ENCODE measurements at regions not wholly inside any gene's neighbourhood (a gene's known extent, or its start where the extent isn't known, plus 50 kb on each side); places are given as distances from the start of the nearest gene placed in this dataset.
"Not testable (repeated sequence)": the region's sequence is repeated elsewhere in the genome, so short reads cannot be mapped to it uniquely, and the experiment has no call there.

GRCh38 chr7:119270045-119270464, 1002.9 kb upstream of the KCND2 start:
- H3K9me3 ChIP-seq (ENCODE audit: control insufficient read depth, insufficient read depth, low read length): no peaks in the 10 kb centered on the region
- H3K4me1 ChIP-seq (ENCODE audit: insufficient read depth, low read length): no peaks in the 10 kb centered on the region
- no peaks in the 10 kb centered on the region for H3K36me3 ChIP-seq (ENCODE audit: insufficient read depth, low read length)
- H3K9ac ChIP-seq (ENCODE audit: low read depth, low read length): no peak overlapping the region

GRCh38 chr7:119270644-119271043, 1002.3 kb upstream of the KCND2 start:
- no peaks in the 10 kb centered on the region for H3K36me3 ChIP-seq (ENCODE audit: insufficient read depth, low read length)
- no peaks in the 10 kb centered on the region for H3K4me1 ChIP-seq (ENCODE audit: insufficient read depth, low read length)
- H3K9ac ChIP-seq (ENCODE audit: low read depth, low read length): no peak overlapping the region
- H3K9me3 ChIP-seq (ENCODE audit: control insufficient read depth, insufficient read depth, low read length): no peaks in the 10 kb centered on the region

GRCh38 chr7:119271147-119271779, 1001.7 kb upstream of the KCND2 start:
- Histone ChIP-seq H3K9ac (ENCODE audit: low read depth, low read length) (no peak overlapping the region), H3K9me3 (ENCODE audit: control insufficient read depth, insufficient read depth, low read length) (no peaks in the 10 kb centered on the region), H3K4me1 (ENCODE audit: insufficient read depth, low read length) (no peaks in the 10 kb centered on the region), H3K36me3 (ENCODE audit: insufficient read depth, low read length) (no peaks in the 10 kb centered on the region)

- H3K36me3 ChIP-seq (ENCODE audit: insufficient read depth, low read length): no peaks in the 10 kb centered on the region
- no peaks in the 10 kb centered on the region for H3K9me3 ChIP-seq (ENCODE audit: control insufficient read depth, insufficient read depth, low read length)
- no peak overlapping the region for H3K9ac ChIP-seq (ENCODE audit: low read depth, low read length)
- H3K4me1 ChIP-seq (ENCODE audit: insufficient read depth, low read length): no peaks in the 10 kb centered on the region
Observed at GRCh38 chr7:119281181-119281846, 991.7 kb upstream of the KCND2 start.

GRCh38 chr7:119283353-119283752, 989.6 kb upstream of the KCND2 start:
- H3K9ac ChIP-seq (ENCODE audit: low read depth, low read length): no peak overlapping the region
- H3K4me1 ChIP-seq (ENCODE audit: insufficient read depth, low read length): no peaks in the 10 kb centered on the region
- H3K9me3 ChIP-seq (ENCODE audit: control insufficient read depth, insufficient read depth, low read length): no peaks in the 10 kb centered on the region

GRCh38 chr7:119288416-119288815, 984.6 kb upstream of the KCND2 start:
- no peaks in the 10 kb centered on the region for H3K4me1 ChIP-seq (ENCODE audit: insufficient read depth, low read length)
- H3K36me3 ChIP-seq (ENCODE audit: insufficient read depth, low read length): no peaks in the 10 kb centered on the region
- no peaks in the 10 kb centered on the region for H3K9me3 ChIP-seq (ENCODE audit: control insufficient read depth, insufficient read depth, low read length)
- H3K9ac ChIP-seq (ENCODE audit: low read depth, low read length): no peak overlapping the region

More at GRCh38 chr7:119283353-119283752, 989.6 kb upstream of the KCND2 start:
- H3K36me3 ChIP-seq (ENCODE audit: insufficient read depth, low read length): no peaks in the 10 kb centered on the region

GRCh38 chr7:119300341-119300740, 972.6 kb upstream of the KCND2 start:
- H3K9ac ChIP-seq (ENCODE audit: low read depth, low read length); H3K9me3 ChIP-seq (ENCODE audit: control insufficient read depth, insufficient read depth, low read length); H3K36me3 ChIP-seq (ENCODE audit: insufficient read depth, low read length); H3K4me1 ChIP-seq (ENCODE audit: insufficient read depth, low read length): not testable (repeated sequence)

GRCh38 chr7:119320316-119320715, 952.7 kb upstream of the KCND2 start:
- H3K36me3 ChIP-seq (ENCODE audit: insufficient read depth, low read length): no peaks in the 10 kb centered on the region
- H3K9ac ChIP-seq (ENCODE audit: low read depth, low read length): no peak overlapping the region
- no peaks in the 10 kb centered on the region for H3K9me3 ChIP-seq (ENCODE audit: control insufficient read depth, insufficient read depth, low read length)
- no peaks in the 10 kb centered on the region for H3K4me1 ChIP-seq (ENCODE audit: insufficient read depth, low read length)

- Histone ChIP-seq H3K36me3 (ENCODE audit: insufficient read depth, low read length) (no peaks in the 10 kb centered on the region), H3K9ac (ENCODE audit: low read depth, low read length) (no peak overlapping the region), H3K4me1 (ENCODE audit: insufficient read depth, low read length) (no peaks in the 10 kb centered on the region), H3K9me3 (ENCODE audit: control insufficient read depth, insufficient read depth, low read length) (no peaks in the 10 kb centered on the region)
Observed at GRCh38 chr7:119329715-119330114, 943.3 kb upstream of the KCND2 start.

- Histone ChIP-seq H3K36me3 (ENCODE audit: insufficient read depth, low read length) (no peaks in the 10 kb centered on the region), H3K4me1 (ENCODE audit: insufficient read depth, low read length) (no peaks in the 10 kb centered on the region), H3K9me3 (ENCODE audit: control insufficient read depth, insufficient read depth, low read length) (no peaks in the 10 kb centered on the region), H3K9ac (ENCODE audit: low read depth, low read length) (no peak overlapping the region)
Observed at GRCh38 chr7:119335405-119335804, 937.6 kb upstream of the KCND2 start.

- no peaks in the 10 kb centered on the region for H3K36me3 ChIP-seq (ENCODE audit: insufficient read depth, low read length)
- H3K9me3 ChIP-seq (ENCODE audit: control insufficient read depth, insufficient read depth, low read length): no peaks in the 10 kb centered on the region
- H3K4me1 ChIP-seq (ENCODE audit: insufficient read depth, low read length): no peaks in the 10 kb centered on the region
- no peak overlapping the region for H3K9ac ChIP-seq (ENCODE audit: low read depth, low read length)
Observed at GRCh38 chr7:119341822-119342221, 931.2 kb upstream of the KCND2 start.

- Histone ChIP-seq H3K36me3 (ENCODE audit: insufficient read depth, low read length) (no peaks in the 10 kb centered on the region), H3K4me1 (ENCODE audit: insufficient read depth, low read length) (no peaks in the 10 kb centered on the region), H3K9me3 (ENCODE audit: control insufficient read depth, insufficient read depth, low read length) (no peaks in the 10 kb centered on the region), H3K9ac (ENCODE audit: low read depth, low read length) (no peak overlapping the region)
Observed at GRCh38 chr7:119343289-119343688, 929.7 kb upstream of the KCND2 start.

- Histone ChIP-seq H3K36me3 (ENCODE audit: insufficient read depth, low read length) (no peaks in the 10 kb centered on the region), H3K9ac (ENCODE audit: low read depth, low read length) (no peak overlapping the region), H3K9me3 (ENCODE audit: control insufficient read depth, insufficient read depth, low read length) (no peaks in the 10 kb centered on the region), H3K4me1 (ENCODE audit: insufficient read depth, low read length) (no peaks in the 10 kb centered on the region)
Observed at GRCh38 chr7:119344466-119344865, 928.5 kb upstream of the KCND2 start.

- Histone ChIP-seq H3K4me1 (ENCODE audit: insufficient read depth, low read length) (no peaks in the 10 kb centered on the region), H3K9me3 (ENCODE audit: control insufficient read depth, insufficient read depth, low read length) (no peaks in the 10 kb centered on the region), H3K36me3 (ENCODE audit: insufficient read depth, low read length) (no peaks in the 10 kb centered on the region), H3K9ac (ENCODE audit: low read depth, low read length) (no peak overlapping the region)
Observed at GRCh38 chr7:119348491-119348890, 924.5 kb upstream of the KCND2 start.

GRCh38 chr7:119350334-119350733, 922.6 kb upstream of the KCND2 start:
- no peak overlapping the region for H3K9ac ChIP-seq (ENCODE audit: low read depth, low read length)
- H3K4me1 ChIP-seq (ENCODE audit: insufficient read depth, low read length): no peaks in the 10 kb centered on the region
- no peaks in the 10 kb centered on the region for H3K36me3 ChIP-seq (ENCODE audit: insufficient read depth, low read length)
- no peaks in the 10 kb centered on the region for H3K9me3 ChIP-seq (ENCODE audit: control insufficient read depth, insufficient read depth, low read length)
